ENCODE measurements at regions not wholly inside any gene's neighbourhood (a gene's known extent, or its start where the extent isn't known, plus 50 kb on each side); places are given as distances from the start of the nearest gene placed in this dataset.

GRCh38 chr9:91156451-91157234 is 205.1 kb downstream of the AUH start:
- Histone ChIP-seq H3K27me3 (no peaks in the 10 kb centered on the region), H3K4me1 (no peaks in the 10 kb centered on the region), H3K36me3 (no peaks in the 10 kb centered on the region), H3K9me3 (no peaks in the 10 kb centered on the region), H3K4me3 (ENCODE audit: low read depth, low read length) (no peak overlapping the region)
- DNase-seq: no peak
- TF ChIP-seq CTCF (IDR thresholded peaks at IDR 0.05; ENCODE audit: low read depth, low read length): no peak

- no peak for DNase-seq
- Histone ChIP-seq H3K4me1 (no peaks in the 10 kb centered on the region), H3K36me3 (no peaks in the 10 kb centered on the region), H3K27me3 (no peaks in the 10 kb centered on the region), H3K9me3 (no peaks in the 10 kb centered on the region), H3K4me3 (ENCODE audit: low read depth, low read length) (no peak overlapping the region)
- TF ChIP-seq CTCF (IDR thresholded peaks at IDR 0.05; ENCODE audit: low read depth, low read length): no peak
Measured at GRCh38 chr9:91157883-91158282, 203.8 kb downstream of the AUH start.

GRCh38 chr9:91158286-91158685 is 203.4 kb downstream of the AUH start:
- Histone ChIP-seq H3K27me3 (no peaks in the 10 kb centered on the region), H3K4me3 (ENCODE audit: low read depth, low read length) (no peak overlapping the region), H3K4me1 (no peaks in the 10 kb centered on the region), H3K9me3 (no peaks in the 10 kb centered on the region), H3K36me3 (no peaks in the 10 kb centered on the region)
- TF ChIP-seq CTCF (IDR thresholded peaks at IDR 0.05; ENCODE audit: low read depth, low read length): no peak
- no peak for DNase-seq

- H3K4me3 ChIP-seq (ENCODE audit: low read depth, low read length): no peak overlapping the region
- no peaks in the 10 kb centered on the region for H3K36me3 ChIP-seq
- no peaks in the 10 kb centered on the region for H3K27me3 ChIP-seq
- TF ChIP-seq CTCF (IDR thresholded peaks at IDR 0.05; ENCODE audit: low read depth, low read length): no peak
- no peaks in the 10 kb centered on the region for H3K4me1 ChIP-seq
- no peak for DNase-seq
- no peaks in the 10 kb centered on the region for H3K9me3 ChIP-seq
Measured at GRCh38 chr9:91158946-91159345, 202.8 kb downstream of the AUH start.

- DNase-seq: no peak
- no peak overlapping the region for H3K4me3 ChIP-seq (ENCODE audit: low read depth, low read length)
- TF ChIP-seq CTCF (IDR thresholded peaks at IDR 0.05; ENCODE audit: low read depth, low read length): no peak
- no peaks in the 10 kb centered on the region for H3K4me1 ChIP-seq
- H3K36me3 ChIP-seq: no peaks in the 10 kb centered on the region
- H3K9me3 ChIP-seq: no peaks in the 10 kb centered on the region
- no peaks in the 10 kb centered on the region for H3K27me3 ChIP-seq
Measured at GRCh38 chr9:91159664-91160121, 202.0 kb downstream of the AUH start.

- Histone ChIP-seq H3K9me3 (no peaks in the 10 kb centered on the region; the same call in 1 of the 2 replicates), H3K27me3 (no peaks in the 10 kb centered on the region), H3K4me1 (no peaks in the 10 kb centered on the region; the same call in 1 of the 2 replicates), H3K36me3 (no peaks in the 10 kb centered on the region), H3K4me3 (ENCODE audit: low read depth, low read length) (no peak overlapping the region)
- no peak for TF ChIP-seq CTCF (IDR thresholded peaks at IDR 0.05; ENCODE audit: low read depth, low read length)
- no peak for DNase-seq
Measured at GRCh38 chr9:91160181-91160580, 201.5 kb downstream of the AUH start.

Data from BE2C (cell line).